Cardiac muscle cell (in vitro differentiated cells and primary cell): ENCODE measurements at regions not wholly inside any gene's neighbourhood (a gene's known extent, or its start where the extent isn't known, plus 50 kb on each side); places are given as distances from the start of the nearest gene placed in this dataset.
A peak's percentile ranks its signal among the peaks of the same experiment; 100 is the strongest.

ENCODE experiments used
- DNase-seq, 2 donors: peaks; one replicate each; pipeline versions ENCODE4 v3.0.0 to v3.0.0-alpha.2; 2010 to 2017; ENCODE audit warnings: low read depth in 1 of 2, low spot score in 1 of 2
- H3K27ac ChIP-seq: fragments of 200-600 bp; sonication (generic); 2 replicates; pipeline ENCODE4 v1.5.1; 2016
- H3K27me3 ChIP-seq: fragments of 200-600 bp; sonication (generic); 2 replicates; pipeline ENCODE4 v1.6.0; 2016; ENCODE audit warnings: control low read depth
- H3K36me3 ChIP-seq: fragments of 200-600 bp; sonication (generic); 2 replicates; pipeline ENCODE4 v1.5.1; 2016; ENCODE audit warnings: control low read depth
- H3K4me1 ChIP-seq: fragments of 200-600 bp; sonication (generic); 2 replicates; pipeline ENCODE4 v1.8.1; 2017; ENCODE audit warnings: low read depth, mild to moderate bottlenecking, mixed run types
- H3K4me3 ChIP-seq: fragments of 200-600 bp; sonication (generic); 2 replicates; pipeline ENCODE4 v1.5.1; 2016; ENCODE audit warnings: mild to moderate bottlenecking
- H3K9me3 ChIP-seq: fragments of 200-600 bp; sonication (generic); 2 replicates; pipeline ENCODE4 v1.5.1; 2017; ENCODE audit warnings: low read depth, mild to moderate bottlenecking, control low read depth
- TF ChIP-seq, protein P1 (sequence below): IDR thresholded peaks from 2 replicates; pipeline ENCODE4 v1.5.1; 2012; ENCODE audit warnings: low read depth, mild to moderate bottlenecking, low read length

DNA sequence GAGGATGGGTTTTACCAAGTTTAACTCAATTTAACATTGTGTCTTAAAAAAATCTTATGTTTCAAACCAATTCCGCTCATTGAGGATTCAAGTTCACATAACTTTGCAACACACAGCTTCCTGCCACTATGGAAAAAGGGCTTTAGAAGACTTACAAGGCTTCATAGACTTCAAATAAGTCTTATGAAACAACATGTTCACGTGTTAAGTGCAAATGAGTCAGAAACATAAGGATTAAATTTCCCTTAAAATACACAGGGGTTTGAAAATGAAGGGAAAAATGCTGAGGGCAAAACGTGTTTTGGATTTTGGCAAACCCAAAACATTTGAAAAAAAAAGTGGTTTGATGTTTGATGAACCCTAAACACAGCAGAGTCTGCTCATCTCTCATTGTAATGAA lies 364.8 kb downstream of the BMP4 start:
- H3K4me3 ChIP-seq = no peak overlapping the region
- no peaks in the 10 kb centered on the region for H3K36me3 ChIP-seq
- H3K27me3 ChIP-seq = no peaks in the 10 kb centered on the region
- TF ChIP-seq, protein P1, sequence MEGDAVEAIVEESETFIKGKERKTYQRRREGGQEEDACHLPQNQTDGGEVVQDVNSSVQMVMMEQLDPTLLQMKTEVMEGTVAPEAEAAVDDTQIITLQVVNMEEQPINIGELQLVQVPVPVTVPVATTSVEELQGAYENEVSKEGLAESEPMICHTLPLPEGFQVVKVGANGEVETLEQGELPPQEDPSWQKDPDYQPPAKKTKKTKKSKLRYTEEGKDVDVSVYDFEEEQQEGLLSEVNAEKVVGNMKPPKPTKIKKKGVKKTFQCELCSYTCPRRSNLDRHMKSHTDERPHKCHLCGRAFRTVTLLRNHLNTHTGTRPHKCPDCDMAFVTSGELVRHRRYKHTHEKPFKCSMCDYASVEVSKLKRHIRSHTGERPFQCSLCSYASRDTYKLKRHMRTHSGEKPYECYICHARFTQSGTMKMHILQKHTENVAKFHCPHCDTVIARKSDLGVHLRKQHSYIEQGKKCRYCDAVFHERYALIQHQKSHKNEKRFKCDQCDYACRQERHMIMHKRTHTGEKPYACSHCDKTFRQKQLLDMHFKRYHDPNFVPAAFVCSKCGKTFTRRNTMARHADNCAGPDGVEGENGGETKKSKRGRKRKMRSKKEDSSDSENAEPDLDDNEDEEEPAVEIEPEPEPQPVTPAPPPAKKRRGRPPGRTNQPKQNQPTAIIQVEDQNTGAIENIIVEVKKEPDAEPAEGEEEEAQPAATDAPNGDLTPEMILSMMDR = no peak
- H3K27ac ChIP-seq = no peak overlapping the region
- no peaks in the 10 kb centered on the region for H3K4me1 ChIP-seq
- H3K9me3 ChIP-seq = no peaks in the 10 kb centered on the region
- DNase-seq = no peak

DNA sequence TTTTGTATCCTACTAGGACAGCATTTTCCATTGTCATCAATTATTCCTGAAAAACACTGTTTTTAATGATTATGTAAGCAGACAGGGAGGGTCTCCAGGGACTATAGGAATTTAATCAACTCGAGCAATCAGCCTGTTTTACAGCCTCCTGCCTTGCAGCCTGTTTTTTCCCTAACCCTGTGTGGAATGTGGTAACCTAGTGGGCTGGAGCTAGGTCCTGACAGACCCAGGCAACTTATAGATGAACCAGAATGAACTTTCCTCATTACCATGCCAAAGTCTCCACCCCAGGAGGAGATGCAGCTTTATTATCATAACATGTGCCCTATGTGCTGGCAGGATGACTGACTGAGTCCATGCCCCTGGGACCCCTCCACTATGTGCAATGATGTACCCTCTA lies 375.1 kb downstream of the BMP4 start:
- H3K4me3 ChIP-seq = no peak overlapping the region
- H3K27ac ChIP-seq = no peak overlapping the region
- H3K27me3 ChIP-seq = no peaks in the 10 kb centered on the region
- no peaks in the 10 kb centered on the region for H3K9me3 ChIP-seq
- no peaks in the 10 kb centered on the region for H3K36me3 ChIP-seq
- TF ChIP-seq, protein P1 = no peak
- DNase-seq = no peak
- H3K4me1 ChIP-seq = no peaks in the 10 kb centered on the region

DNA sequence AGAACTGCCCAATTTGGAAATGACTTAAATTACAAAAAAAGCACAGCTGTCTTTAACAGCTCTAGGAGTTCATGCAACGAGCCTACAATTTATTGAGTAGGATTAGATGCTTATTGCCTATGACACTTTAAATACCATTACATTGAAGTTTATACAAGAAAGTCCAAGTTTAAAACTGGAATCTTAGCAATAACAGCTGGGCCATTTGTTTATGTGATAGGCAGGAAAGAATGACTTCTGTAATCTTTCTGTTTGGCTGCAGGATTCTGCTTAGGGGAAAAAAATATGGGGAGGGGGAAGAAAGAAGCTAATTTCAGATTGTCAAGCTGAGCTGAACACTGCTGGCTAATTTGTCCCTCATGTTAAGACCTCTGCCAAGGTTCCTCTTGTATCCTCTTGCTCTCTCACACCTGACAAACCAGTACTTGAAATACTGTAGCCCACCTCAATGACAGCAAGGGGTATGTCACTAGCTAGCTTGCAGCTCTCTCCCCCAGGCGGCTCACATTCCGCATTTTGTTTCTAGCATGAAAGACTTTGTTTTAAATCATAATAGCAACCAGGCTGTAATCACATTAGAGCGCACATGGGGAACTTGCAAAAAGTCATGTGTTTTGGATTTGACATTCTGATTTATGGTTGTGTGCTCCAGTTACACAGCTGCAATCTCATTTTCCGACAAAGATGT lies 384.8 kb downstream of the BMP4 start:
- peaks cover 25% of the 10 kb centered on the region for H3K4me1 ChIP-seq
- DNase-seq = peak in 1 of 2 donors; percentile 7
- no peak overlapping the region for H3K4me3 ChIP-seq
- H3K36me3 ChIP-seq = no peaks in the 10 kb centered on the region
- TF ChIP-seq, protein P1 = no peak
- no peaks in the 10 kb centered on the region for H3K9me3 ChIP-seq
- H3K27ac ChIP-seq = no peak overlapping the region
- H3K27me3 ChIP-seq = no peaks in the 10 kb centered on the region

DNA sequence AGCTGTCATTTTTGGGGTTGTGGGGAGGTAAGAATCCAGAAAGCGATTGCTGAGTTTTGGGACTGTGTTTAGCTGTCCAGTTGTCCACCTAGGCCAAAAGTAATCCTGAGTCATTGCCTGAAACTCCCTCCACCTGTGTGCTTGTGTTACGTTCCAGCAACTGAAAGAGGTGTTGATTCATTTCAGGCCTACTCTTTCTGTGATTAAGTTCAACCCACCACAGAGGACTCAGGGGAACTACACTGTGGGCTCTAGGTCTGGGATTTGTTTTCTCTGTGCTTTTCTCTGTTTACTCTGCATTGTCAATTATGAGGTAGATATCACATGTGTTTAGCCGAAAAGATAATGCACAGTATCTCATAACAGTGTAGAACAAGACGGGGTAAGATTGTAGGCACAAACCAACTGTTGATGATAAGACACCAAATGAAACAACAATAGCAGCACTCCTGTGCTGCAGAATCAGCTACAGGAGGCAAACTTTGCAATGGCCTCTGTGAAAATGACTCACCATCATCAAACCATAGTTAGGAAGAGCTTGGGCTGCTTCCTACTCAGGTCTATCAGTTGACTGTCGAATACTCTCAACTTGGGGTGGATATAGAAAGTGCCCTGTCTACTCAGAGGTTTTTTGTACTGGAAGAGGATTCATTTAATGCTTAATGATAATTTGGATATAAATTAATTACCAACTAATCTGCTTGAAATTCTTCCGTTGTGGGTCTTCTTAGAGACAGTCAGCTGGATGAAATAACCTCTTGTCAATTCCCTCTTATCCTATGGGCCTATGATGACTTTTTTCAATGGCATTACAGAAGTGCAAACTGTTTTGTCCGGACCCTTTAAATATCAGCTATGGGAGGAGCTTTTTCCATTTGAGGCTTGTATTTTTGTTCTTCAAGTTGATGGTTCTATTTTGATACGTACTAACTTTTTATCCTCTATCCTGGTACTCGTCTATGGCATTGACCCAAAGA lies 385.9 kb downstream of the BMP4 start:
- no peaks in the 10 kb centered on the region for H3K36me3 ChIP-seq
- DNase-seq = no peak
- H3K9me3 ChIP-seq = no peaks in the 10 kb centered on the region
- TF ChIP-seq, protein P1 = no peak
- no peaks in the 10 kb centered on the region for H3K27me3 ChIP-seq
- H3K27ac ChIP-seq = peak overlapping the region; percentile 62
- H3K4me3 ChIP-seq = no peak overlapping the region
- H3K4me1 ChIP-seq = peaks cover 25% of the 10 kb centered on the region

DNA sequence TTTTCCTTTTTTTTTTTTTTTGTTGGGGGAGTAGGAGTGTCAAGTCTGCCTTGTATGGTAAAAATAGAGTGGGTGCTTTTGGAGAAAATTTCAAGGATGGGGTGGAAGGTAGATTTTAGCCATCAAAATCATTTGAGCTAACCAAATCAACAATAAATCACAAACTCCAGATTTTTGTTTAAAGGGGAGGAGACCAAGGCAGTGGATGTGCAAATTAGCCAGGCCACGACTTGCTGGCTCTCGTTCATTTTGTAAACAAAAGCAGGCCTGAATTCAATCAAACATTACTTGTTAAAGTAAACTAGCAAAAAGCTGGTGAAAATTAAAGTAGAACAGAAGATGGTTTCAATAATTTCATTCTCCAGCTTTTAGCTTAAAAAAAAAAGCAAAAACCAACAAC lies 387.2 kb downstream of the BMP4 start:
- Histone ChIP-seq H3K36me3 (no peaks in the 10 kb centered on the region), H3K9me3 (no peaks in the 10 kb centered on the region), H3K4me1 (peaks cover 25% of the 10 kb centered on the region), H3K27me3 (no peaks in the 10 kb centered on the region), H3K4me3 (no peak overlapping the region), H3K27ac (no peak overlapping the region)
- TF ChIP-seq, protein P1 = no peak
- DNase-seq = no peak
